IPS-NIHi7 (cell line): ENCODE measurements at regions not wholly inside any gene's neighbourhood (a gene's known extent, or its start where the extent isn't known, plus 50 kb on each side); places are given as distances from the start of the nearest gene placed in this dataset.

Experiments used
- DNase-seq: peaks from one replicate; pipeline ENCODE4 v3.0.0; 2012; ENCODE audit warnings: mixed read lengths; ENCODE audit errors: extremely low spot score

DNA sequence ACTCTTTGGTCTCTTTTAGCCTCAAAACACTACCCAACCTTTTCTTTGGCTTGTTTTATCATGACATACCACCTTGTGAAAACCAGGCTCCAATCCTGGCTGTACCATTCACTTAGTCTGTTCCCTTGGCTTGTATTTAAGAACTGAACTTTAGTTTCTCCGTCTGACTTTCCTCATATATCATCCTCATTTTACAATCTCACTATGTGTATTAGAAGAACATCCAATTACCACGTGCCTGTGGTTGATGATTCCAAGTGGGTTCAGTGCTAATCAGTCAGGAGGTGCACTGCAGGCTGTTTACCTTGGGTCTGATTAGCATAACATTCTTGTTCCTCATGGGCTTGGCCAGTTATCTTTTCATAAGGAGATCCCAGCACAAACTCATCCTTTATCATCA, 144.8 kb upstream of the KLF14 start:
- no peak for DNase-seq

DNA sequence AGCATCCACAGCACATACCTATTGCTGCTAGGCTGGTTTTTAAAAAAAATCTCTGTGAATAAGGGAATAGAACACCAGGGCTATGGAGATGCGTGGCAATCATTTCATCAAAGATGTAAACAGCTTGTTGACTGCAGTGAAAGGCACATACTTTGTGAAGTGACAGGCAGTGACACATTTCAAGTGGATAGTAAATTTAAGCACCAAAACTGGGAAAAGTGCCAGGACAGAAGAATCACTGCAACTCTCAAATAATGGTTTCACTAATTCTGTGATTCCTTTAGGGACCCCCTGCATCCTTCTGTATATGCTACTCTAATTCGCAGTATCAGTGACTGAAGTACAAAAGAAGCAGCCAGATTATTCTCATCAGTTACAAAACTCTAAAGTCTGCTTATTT, 145.2 kb upstream of the KLF14 start:
- DNase-seq = no peak

- no peak for DNase-seq
These were observed 146.7 kb upstream of the KLF14 start for GRCh38 chr7:130880668-130881067.

- DNase-seq = no peak
These were observed 147.2 kb upstream of the KLF14 start for GRCh38 chr7:130881091-130881798.

- DNase-seq = no peak
These were observed 147.8 kb upstream of the KLF14 start for GRCh38 chr7:130881799-130882141.

DNA sequence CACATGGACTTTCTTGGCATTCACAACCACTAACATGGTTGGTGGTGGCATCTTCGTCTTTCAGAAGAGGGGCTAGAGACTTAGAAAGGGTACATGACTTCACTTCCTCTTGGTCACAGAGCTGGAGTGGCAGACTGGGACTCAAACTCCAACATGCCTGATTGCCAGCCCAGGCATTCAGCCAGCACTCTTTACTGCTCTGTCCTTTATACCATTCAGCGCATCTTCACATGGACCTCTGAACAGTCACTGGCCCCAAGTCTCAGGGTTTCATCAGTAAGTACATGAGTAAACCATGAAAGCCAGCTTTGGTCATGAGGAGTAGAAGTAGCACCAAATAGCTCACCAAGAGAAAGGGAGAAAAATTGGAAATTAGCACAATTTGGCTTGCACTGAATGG, 148.4 kb upstream of the KLF14 start:
- DNase-seq = no peak

DNA sequence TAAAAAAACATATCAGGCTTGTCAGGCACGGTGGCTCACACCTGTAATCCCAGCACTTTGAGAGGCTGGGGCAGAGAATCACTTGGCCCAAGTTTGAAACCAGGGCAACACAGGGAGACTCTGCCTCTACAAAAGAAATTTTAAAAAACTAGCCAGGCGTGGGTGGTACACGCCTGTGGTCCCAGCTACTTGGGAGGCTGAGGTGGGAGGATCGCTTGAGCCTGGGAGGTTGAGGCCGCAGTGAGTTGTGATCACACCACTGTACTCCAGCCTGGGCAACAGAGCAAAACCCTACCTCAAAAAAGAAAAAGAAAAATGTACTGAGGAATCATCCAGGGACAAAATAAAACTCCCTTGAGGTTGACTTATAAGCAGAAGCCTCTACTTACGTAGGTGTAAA, 149.9 kb upstream of the KLF14 start:
- DNase-seq = no peak

- no peak for DNase-seq
These were observed 150.7 kb upstream of the KLF14 start for GRCh38 chr7:130884437-130885417.

- DNase-seq = no peak
These were observed 152.6 kb upstream of the KLF14 start for GRCh38 chr7:130886438-130887135.

DNA sequence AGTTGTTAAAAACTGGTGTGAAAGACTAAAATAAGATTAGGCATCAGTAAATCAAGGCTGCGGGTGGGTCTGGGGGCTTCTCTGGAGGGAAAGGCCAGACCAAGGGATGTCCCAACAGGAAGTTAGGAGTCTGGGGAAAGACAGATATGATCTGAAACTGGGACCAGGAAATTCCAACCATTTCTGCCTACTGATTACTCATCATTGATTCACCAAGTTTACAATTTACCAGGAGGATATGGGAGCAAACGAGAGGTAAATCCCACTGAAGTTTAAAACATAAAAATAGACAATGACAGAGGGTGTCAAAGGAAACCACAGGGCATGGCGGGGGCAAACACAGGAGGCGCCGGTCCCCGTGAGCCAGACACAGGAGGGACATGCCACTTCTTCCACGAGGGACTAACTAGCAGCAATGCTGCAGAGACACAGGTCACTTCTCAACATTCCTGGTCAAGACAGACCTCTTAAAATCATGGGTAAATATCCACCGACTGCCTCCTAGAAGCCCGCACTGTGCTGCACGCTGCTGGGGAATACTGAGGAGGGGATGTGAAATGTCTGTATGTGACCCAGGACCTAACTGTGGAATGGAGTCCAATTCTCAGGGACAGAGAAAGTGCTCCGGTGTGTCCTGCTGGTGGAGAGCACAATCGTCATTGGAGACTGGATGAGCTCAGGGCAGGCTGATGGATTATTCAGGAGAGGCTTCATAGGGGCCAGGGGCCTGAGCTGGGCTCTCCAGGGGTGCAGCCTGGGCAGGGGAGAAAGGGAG, 153.4 kb upstream of the KLF14 start:
- DNase-seq = no peak

DNA sequence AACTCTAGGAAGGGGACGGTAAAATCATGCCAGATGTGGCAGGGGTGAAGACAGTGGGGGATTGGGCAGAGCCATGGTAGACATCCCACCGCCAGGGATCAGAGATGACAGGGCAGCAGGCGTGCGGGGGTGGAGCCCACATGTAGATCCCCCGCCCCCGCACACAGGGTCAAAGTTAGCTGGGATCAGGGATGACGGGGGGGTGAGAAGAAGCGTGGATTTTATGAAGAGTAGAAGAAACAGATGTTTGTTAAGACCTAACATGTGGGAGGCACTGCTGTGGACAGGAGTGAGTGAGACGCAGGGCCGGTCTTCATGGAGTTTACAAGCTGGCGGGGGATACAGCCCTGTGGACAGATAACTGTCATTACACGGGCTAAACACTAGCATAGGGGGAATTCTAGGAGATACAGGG, 154.0 kb upstream of the KLF14 start:
- DNase-seq = no peak

DNA sequence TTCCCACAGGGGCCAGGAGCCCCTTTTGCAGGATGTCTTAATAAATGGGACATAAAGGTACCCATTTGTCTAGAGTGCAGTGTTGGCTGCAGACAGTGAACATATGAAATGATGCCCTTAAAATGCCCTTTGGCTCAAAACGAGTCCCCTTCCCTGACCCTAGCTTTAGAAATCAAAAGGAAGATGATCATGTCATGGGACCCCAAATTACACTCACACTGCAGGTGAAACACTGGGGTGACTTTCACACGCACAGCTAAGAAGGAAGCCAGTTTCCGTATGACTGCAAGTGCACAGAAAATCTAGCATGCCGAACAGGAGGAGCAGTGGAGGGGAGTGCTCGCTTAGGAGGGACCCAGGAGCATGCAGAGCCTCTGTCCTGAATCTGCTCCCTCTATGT, 154.5 kb upstream of the KLF14 start:
- no peak for DNase-seq

GRCh38 chr7:130890176-130891020, 156.4 kb upstream of the KLF14 start:
- no peak for DNase-seq

GRCh38 chr7:130891254-130892094, 157.5 kb upstream of the KLF14 start:
- no peak for DNase-seq

GRCh38 chr7:130893441-130893894, 159.5 kb upstream of the KLF14 start:
- no peak for DNase-seq

GRCh38 chr7:130894146-130894908, 160.3 kb upstream of the KLF14 start:
- DNase-seq = no peak

- DNase-seq = no peak
These were observed 161.1 kb upstream of the KLF14 start for GRCh38 chr7:130894909-130895750.
